HG02623 (cell line): ENCODE measurements at regions not wholly inside any gene's neighbourhood (a gene's known extent, or its start where the extent isn't known, plus 50 kb on each side); places are given as distances from the start of the nearest gene placed in this dataset.

Source experiments
- ATAC-seq: cut with Tn5 transposase; IDR thresholded peaks from one replicate; pipeline ENCODE4 v1.9.1; 2021; ENCODE audit warnings: moderate library complexity; ENCODE audit not compliant: unreplicated experiment

GRCh38 chr7:68314208-68314607, 1284.1 kb upstream of the AUTS2 start:
- no peak for ATAC-seq

DNA sequence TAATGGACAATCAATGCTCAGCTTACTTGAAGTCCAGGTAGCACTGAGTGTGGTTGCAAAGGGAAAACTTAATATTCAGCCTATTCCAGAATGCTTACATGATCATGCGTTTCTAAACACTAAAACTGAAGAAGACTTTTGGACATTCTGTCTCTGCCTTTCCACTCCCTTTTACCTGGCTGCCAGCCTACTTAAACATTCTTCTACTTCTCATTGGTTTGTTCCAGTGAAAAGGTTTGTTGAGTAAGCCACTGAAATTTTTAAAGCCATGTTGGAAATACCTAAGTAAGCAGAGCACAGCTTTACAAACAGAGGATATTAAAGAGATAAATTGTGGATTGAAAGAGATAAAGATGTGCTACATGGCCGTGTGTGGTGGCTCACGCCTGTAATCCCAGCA, 1280.8 kb upstream of the AUTS2 start:
- ATAC-seq: no peak

DNA sequence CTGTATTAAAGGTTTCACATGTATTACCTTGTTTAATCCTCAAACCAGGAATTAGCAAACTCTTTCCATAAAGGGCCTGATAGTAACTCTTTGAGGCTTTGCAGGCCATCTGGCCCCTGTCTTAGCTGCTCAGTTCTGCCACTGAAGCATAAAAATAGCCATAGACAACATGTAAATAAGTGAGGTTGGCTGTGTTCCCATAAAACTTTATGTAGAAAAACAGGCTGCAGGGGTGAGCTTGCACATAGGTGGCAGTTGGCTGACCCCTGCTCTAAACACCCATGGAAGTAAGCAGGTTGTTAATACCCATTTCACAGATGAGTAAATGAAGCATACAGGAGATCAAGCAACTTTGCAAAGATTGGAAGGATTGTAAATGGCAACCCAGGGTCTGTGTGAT, 1279.2 kb upstream of the AUTS2 start:
- ATAC-seq: no peak

- ATAC-seq: no peak
Measured at GRCh38 chr7:68321076-68321639, 1277.1 kb upstream of the AUTS2 start.

DNA sequence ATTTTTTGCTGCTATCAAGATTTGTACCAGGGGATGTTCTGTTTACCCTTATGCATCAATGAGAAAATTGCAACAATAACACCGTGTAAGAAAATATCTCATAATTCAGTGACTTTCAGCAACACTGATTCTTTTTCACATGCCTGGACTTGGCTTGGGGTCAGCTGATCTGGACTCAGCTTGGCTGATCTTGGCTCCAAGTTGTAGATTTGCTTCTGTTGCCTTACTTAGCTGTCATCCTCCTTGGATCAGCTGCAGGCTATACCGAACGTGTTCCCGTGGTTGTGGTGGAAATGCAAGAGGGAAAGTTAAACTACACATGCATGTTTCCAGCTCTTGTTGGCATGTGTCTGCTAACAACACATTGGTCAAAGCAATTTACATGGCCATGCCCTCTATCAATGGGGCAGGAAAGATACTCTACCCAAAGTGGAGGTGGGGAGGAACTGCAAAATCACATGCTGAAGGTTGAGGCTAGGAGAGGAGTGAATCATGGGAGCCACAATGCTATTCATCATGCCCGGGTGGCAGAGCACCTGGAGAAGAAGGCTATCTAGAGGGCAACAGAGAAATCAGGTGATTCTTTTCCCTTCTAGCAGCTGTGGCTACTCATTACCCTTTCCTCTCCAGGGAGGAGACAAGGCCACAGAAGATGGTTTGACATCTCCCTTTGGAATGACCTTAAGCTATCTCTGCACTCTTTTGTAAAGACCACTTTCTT, 1276.3 kb upstream of the AUTS2 start:
- ATAC-seq: no peak

DNA sequence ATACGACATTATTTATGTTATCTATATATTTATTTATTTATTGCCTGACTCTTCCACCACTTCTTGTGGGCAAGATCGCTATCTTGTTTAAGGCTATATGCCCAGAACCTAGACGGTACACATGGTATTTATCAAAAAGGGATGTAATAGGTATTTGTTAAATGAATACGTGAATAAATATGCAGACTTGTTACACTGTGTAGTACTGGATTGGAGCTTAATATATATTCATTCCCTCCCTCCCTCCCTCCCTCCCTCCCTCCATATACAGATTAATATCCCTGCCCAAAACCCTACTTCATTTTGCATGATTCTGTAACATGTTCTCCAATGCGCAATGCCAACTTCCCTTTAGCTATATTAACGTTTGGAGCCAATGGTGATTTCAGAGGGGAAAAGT, 1273.7 kb upstream of the AUTS2 start:
- no peak for ATAC-seq

DNA sequence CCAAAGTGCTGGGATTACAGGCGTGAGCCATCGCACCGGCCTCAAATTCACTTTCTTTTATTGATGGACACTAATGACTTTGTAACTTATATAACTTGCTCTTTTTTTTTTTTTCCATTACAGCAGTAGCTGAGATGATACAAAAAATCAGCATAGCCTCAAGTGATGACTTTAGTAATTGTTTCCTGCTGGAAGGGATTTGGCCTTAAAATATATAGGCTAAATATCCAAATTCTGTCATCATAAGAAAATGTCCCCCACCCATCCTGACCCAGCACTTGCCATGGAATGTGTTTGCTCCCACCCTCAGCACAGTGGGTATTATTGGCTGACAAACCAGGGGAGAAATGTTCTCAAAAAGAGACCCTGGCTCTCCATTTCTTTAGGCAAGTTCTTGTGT, 1264.1 kb upstream of the AUTS2 start:
- ATAC-seq: no peak

DNA sequence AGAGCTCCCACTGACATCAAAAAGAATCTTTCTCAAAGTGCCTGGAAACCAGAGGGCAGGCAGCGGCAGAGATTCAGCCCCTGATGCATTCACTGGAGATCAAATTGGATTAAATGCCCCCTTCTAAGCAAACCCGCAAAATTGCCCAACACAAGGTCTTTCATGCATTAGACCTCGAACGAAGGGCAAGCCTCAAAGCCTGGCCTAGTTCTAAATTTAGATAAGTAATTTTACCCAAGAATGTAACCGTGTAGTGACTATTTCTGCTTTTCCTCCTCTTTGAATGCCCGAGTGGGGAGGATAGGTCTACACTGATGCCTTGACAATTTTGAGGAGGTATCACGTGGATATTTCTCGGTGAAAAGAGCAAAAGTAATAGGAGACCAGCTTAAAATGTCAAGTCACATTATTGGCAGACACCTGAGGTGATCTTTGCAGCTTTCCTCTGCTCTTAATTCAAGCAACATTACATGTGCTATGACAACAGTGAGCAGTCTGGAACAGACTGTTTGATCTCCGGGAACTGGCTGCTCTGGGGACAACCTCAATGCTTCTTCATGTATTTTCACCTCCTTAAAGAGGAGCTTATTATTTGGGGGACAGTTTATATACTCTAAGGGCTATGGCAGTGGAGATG, 1263.5 kb upstream of the AUTS2 start:
- ATAC-seq: no peak

GRCh38 chr7:68336594-68336993, 1261.7 kb upstream of the AUTS2 start:
- no peak for ATAC-seq

DNA sequence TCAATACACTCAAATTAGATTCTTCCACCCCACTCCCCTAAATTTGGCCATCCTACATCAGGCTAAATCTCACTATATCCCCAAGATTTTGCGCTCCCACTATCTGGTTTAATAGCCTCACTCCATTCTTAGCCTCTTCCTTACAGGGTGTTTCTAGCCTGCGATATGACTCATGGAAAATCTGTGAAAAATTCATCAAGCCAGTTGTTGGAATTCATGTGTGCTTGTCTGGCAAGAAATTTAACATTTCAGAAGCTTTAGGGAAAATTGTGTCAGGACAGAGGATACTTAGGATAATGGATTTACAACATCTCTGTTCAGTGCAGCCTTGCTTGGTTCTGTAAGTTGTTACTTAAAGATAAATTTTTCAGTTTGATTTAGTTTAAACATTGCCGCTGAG, 1249.9 kb upstream of the AUTS2 start:
- ATAC-seq: no peak

DNA sequence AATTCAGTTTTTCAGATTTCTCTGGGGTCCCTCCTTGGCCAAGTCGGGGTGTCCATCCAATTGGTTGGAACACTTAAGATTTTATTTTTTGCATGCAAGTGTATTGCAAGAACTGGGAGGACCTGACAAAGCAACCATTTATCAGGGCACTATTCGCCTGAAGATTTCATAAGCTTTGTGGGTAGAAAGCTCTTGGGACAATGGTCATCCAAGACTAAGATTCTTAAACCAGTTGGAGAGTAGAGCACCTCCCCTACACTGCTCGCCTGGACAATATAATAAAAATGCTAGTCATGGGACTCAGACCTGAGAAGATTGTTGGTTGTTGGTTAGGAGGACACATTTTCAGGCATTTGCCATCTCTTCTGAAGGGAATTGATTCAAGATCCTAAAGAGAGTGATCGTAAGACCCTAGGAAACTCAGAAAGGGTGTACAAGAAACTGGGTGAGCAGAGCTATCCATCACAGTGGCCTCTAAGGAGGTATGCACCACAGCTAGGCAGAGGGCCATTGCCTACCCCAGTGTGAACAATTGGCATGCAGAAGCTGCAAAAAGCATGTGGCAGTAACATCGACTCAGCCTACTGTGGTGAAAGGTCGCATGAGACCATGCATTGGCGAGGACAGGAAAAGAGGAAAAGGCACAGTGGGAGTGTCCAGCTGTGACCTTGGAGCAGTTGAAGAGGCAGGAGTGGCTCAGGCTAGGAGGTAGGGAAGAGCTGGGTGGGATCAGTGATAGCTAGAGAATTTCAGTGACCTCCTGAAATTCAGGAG, 1235.3 kb upstream of the AUTS2 start:
- no peak for ATAC-seq

GRCh38 chr7:68364886-68365625, 1233.2 kb upstream of the AUTS2 start:
- ATAC-seq: no peak

- no peak for ATAC-seq
Measured at GRCh38 chr7:68371985-68372384, 1226.3 kb upstream of the AUTS2 start.

DNA sequence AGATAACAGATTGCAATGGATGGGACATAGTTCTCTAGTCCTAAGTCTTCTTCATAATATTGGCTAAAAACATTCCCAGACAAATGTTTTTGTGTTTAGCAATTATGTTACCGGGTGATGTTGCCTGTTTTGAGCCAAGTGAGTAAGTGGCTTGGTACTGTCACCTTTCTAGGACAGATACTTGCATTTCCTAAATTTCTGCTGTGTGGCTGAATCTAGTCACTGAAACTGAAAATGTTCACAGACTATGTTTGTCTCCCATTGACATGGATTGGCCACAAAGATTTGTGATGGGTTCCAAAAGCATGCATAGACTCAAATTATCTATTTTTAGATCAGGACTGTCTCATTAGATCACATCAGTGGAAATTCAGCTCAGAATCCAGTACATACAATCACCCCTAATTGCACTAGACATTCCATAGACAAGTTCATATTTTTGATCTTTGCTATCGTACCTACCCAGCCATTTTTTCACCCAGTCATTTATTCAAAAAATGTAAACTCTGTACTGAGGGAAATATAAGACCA, 1222.1 kb upstream of the AUTS2 start:
- no peak for ATAC-seq

GRCh38 chr7:68381731-68382130, 1216.5 kb upstream of the AUTS2 start:
- no peak for ATAC-seq

DNA sequence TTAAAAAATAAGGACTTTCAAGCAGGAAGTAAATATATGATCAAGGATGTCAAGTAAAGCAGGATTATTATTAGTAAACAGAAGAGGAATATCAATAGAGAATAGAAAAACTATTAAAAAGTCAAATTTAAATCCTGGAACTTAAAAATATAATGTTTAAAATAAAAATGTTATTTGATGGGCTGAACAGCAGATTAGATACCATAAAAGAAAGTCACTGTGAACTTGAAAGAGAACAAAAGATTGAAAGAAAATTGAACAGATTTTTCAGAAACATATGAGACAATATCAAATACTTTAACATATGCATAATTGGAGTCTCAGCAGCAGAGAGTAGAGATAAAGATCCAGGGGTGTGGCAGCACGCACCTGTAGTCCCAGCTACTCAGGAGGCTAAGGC, 1213.7 kb upstream of the AUTS2 start:
- no peak for ATAC-seq

- ATAC-seq: no peak
Measured at GRCh38 chr7:68393051-68393450, 1205.2 kb upstream of the AUTS2 start.

- ATAC-seq: no peak
Measured at GRCh38 chr7:68394131-68394530, 1204.1 kb upstream of the AUTS2 start.

DNA sequence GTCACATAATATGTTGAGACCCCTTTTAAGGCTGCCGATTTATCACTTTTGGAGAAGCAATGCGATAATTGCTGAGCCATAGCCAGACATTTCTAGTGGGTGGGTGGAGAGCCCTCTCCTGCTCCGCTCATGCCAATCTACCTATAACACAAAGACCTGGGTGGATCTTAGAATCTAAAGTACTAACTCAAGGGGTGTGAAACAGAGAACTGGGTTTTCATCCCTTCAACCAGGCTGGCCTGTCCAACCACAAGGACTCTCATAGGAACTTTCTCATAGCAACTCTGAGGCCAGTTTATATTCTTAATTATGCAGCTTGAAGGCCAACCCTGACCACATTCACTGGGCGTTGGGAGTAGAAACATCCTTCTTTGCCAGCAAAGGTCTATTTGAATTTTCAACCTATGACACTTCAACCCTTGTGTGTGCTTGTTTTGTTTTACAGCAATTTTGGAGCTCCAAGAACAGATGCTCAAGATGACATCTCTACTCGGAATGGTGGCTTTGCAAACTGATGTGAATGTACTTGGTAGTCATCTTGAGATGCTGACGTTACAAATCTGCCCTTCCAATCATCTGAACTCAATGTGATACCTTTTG, 1198.2 kb upstream of the AUTS2 start:
- ATAC-seq: no peak

GRCh38 chr7:68400783-68401182, 1197.5 kb upstream of the AUTS2 start:
- no peak for ATAC-seq
